22Rv1 (cell line): ENCODE measurements at regions not wholly inside any gene's neighbourhood (a gene's known extent, or its start where the extent isn't known, plus 50 kb on each side); places are given as distances from the start of the nearest gene placed in this dataset.

Source experiments
- ZFX ChIP-seq: fragments of 450-650 bp; IDR thresholded peaks from 2 replicates; pipeline ENCODE4 v1.6.1; 2017; ENCODE audit warnings: antibody characterized with exemption, borderline replicate concordance
- TF ChIP-seq, protein P1 (sequence below): fragments of 450-650 bp; IDR thresholded peaks from 2 replicates; pipeline ENCODE4 v1.5.1; 2017; ENCODE audit warnings: mild to moderate bottlenecking

DNA sequence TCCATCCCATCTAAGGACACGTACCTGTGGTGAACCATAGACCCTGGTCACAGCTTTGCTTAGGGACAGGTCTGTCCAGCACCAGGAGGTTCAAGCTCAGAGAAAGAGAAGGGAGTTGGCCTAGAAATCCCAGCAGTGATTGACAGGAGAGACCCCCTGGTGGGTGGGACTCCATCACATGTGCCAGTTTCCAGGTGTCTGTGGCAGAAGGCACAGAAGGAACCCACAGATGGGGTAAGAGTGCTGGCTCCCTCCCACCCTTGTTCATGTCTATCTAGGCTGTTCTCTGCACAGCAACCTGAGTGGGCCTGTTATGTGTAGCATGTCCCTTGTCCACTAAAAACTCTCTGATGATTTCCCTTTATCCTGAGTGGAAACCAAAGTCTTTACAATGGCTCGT, 54.0 kb upstream of the GRB10 start:
- TF ChIP-seq, protein P1, sequence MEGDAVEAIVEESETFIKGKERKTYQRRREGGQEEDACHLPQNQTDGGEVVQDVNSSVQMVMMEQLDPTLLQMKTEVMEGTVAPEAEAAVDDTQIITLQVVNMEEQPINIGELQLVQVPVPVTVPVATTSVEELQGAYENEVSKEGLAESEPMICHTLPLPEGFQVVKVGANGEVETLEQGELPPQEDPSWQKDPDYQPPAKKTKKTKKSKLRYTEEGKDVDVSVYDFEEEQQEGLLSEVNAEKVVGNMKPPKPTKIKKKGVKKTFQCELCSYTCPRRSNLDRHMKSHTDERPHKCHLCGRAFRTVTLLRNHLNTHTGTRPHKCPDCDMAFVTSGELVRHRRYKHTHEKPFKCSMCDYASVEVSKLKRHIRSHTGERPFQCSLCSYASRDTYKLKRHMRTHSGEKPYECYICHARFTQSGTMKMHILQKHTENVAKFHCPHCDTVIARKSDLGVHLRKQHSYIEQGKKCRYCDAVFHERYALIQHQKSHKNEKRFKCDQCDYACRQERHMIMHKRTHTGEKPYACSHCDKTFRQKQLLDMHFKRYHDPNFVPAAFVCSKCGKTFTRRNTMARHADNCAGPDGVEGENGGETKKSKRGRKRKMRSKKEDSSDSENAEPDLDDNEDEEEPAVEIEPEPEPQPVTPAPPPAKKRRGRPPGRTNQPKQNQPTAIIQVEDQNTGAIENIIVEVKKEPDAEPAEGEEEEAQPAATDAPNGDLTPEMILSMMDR = no peak
- TF ChIP-seq ZFX = no peak
